ENCODE measurements at regions not wholly inside any gene's neighbourhood (a gene's known extent, or its start where the extent isn't known, plus 50 kb on each side); places are given as distances from the start of the nearest gene placed in this dataset.

DNA sequence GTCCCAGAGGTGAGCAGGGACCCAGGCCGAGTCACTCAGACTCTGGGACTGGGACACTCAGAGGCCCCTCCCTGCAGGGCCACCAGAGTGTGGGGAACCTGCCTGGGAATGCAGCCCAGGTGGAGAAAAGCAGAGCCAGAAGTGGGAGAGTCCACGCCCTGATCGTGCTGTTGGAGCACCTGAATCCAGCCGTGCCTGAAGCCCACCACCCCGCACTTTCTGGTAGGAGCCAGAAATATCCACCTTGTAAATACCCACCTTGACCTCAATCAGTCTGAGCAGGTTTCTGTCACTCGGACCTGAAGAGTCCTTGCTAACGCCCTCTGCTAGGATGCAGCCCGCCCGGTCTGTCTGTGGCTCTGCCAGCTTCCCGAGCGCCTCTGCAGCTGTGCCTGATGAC lies 86.7 kb downstream of the PDGFA start:
- no peak for DNase-seq
- Mint-ChIP-seq H3K4me3 (no peak overlapping the region), H3K9me3 (no peaks in the 10 kb centered on the region), H3K27me3 (ENCODE audit: low read depth) (no peaks in the 10 kb centered on the region), H3K4me1 (ENCODE audit: low read depth) (no peaks in the 10 kb centered on the region), H3K36me3 (ENCODE audit: insufficient read depth) (no peaks in the 10 kb centered on the region)
- ATAC-seq = no peak

DNA sequence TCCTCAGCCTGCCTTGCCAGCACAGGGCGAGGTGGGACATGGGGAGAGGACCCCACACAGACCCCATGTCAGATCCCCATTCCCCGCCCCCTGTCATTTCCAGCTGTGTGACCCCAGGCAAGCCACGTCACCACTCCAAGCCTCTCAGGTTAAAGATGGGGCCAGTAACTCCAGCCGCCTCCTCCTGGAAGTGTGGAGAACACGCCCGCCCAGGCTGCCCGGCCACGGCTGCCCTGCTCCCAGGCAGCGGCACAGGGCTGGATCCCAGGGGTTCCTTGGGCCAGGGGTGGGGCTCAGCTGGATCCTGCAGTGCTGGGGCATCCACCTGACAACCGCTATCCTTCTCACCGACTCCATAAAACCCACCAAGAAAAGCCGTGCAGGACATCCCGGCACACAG lies 86.1 kb downstream of the PDGFA start:
- Mint-ChIP-seq H3K4me3 (no peak overlapping the region), H3K9me3 (no peaks in the 10 kb centered on the region), H3K27me3 (ENCODE audit: low read depth) (no peaks in the 10 kb centered on the region), H3K36me3 (ENCODE audit: insufficient read depth) (no peaks in the 10 kb centered on the region), H3K4me1 (ENCODE audit: low read depth) (no peaks in the 10 kb centered on the region)
- no peak for DNase-seq
- no peak for ATAC-seq

DNA sequence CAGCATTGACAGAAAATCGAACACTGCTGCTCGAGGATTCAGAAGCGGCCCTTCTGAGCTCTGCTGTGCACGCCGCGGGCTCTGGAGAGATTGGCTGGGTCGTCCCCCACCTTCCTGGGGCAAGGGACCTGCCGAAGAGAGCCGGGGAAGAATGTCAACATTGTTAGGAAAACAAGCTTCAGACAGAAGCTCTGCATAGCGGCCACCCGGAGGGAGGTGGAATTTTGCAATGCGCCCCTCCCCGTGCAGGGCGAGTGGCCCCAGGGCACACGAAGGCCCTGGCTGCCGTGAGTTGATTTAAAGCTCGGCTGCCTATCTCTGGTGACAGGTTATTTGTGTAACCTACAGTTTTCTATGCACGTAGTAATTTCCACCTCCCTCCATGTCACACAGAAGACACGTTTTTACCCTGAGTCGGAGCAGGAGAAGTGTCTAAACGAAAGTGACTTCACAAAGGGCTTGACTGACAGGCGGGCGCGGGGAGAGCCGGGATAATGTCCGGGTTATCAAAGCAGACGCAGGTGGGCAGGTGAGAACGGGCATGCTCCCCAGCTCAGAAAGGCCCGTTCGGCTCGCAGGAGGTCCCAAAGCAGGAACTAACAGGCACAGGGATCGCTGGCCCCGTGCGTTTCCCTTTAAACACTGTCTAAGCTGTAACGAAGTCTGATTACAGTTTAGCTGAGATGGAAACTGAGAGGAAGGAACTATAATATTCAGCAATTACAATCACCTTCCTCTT lies 84.6 kb downstream of the PDGFA start:
- ATAC-seq = no peak
- no peaks in the 10 kb centered on the region for H3K27me3 Mint-ChIP-seq (ENCODE audit: low read depth)
- no peaks in the 10 kb centered on the region for H3K36me3 Mint-ChIP-seq (ENCODE audit: insufficient read depth)
- peak overlapping the region; percentile 31 for H3K4me3 Mint-ChIP-seq
- no peaks in the 10 kb centered on the region for H3K9me3 Mint-ChIP-seq
- no peaks in the 10 kb centered on the region for H3K4me1 Mint-ChIP-seq (ENCODE audit: low read depth)
- DNase-seq = no peak

DNA sequence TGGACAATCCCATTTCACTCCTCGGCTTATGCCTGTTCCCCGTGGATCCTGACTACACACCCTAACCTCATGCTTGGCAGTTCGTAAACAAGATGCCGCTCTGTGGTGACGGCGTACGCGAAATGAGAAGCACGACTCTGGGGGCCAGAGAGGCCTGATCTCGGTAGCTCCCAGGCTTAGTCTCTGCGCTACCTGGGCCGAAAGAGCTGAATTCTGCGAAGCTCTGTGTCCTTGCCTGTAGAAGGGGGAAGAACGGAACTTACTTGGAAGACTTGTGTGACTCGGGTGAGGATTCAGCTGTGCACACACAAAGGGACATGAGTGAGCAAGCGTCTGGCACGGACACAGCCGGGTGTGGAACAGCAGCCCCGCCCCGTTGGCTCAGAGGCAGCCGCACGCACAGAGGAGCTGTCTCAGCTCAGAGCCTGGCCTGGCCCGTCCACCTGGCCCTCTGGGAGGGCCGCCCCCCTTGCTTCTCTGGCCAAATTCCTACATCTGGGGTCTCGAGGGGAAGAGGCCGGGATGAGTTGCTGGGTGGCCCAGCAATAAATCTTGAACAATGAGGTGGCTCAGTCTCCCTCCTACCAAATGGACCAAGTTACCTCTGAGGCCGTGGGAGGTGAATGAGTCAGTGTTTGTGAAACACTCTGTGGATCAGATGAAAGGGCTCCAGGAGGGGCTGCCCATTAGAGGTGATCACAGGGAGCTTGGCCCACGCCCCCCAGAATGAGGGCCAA lies 83.8 kb downstream of the PDGFA start:
- Mint-ChIP-seq H3K27me3 (ENCODE audit: low read depth) (no peaks in the 10 kb centered on the region), H3K36me3 (ENCODE audit: insufficient read depth) (no peaks in the 10 kb centered on the region), H3K4me1 (ENCODE audit: low read depth) (no peaks in the 10 kb centered on the region), H3K4me3 (no peak overlapping the region), H3K9me3 (no peaks in the 10 kb centered on the region)
- ATAC-seq (peak; percentile 71 to 79), DNase-seq (no peak)

DNA sequence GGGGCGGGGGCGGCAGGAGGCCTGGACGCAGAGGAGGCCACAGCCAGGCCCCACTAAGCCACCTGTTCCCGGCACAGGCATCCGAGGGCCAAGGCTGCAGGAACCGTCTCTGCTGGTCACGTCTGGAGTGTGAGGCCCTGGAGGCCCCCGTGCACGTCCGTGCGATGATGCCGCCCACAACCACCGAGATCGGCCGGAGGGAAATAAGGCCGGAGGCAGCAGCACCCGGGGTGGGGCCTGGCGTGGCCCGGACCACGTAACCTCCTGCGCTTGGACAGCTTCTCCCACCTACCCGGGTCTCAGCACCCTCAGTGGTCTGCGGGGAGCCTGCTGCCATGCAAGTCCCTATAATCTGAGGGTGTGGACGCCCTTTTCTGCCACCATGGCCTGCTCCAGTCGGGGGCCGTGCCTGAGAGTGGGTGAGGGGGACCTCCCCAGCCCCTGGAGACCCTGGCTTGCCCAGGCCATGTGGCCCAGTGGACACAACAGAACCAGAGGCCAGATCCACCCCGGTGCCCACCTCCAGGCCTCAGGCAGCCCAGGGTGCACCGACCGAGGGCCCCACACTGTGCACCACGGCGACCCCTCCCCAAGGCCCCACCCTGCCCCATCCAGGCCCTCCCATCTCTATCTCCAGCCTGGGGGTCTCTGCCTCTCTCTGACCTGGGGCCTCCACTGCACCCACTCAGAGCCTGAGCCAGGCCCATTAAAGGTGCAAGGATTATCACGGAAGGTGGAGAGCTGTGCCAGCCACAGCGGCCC lies 83.1 kb downstream of the PDGFA start:
- Mint-ChIP-seq H3K4me3 (no peak overlapping the region), H3K9me3 (no peaks in the 10 kb centered on the region), H3K36me3 (ENCODE audit: insufficient read depth) (no peaks in the 10 kb centered on the region), H3K4me1 (ENCODE audit: low read depth) (no peaks in the 10 kb centered on the region), H3K27me3 (ENCODE audit: low read depth) (no peaks in the 10 kb centered on the region)
- ATAC-seq (no peak), DNase-seq (no peak)

DNA sequence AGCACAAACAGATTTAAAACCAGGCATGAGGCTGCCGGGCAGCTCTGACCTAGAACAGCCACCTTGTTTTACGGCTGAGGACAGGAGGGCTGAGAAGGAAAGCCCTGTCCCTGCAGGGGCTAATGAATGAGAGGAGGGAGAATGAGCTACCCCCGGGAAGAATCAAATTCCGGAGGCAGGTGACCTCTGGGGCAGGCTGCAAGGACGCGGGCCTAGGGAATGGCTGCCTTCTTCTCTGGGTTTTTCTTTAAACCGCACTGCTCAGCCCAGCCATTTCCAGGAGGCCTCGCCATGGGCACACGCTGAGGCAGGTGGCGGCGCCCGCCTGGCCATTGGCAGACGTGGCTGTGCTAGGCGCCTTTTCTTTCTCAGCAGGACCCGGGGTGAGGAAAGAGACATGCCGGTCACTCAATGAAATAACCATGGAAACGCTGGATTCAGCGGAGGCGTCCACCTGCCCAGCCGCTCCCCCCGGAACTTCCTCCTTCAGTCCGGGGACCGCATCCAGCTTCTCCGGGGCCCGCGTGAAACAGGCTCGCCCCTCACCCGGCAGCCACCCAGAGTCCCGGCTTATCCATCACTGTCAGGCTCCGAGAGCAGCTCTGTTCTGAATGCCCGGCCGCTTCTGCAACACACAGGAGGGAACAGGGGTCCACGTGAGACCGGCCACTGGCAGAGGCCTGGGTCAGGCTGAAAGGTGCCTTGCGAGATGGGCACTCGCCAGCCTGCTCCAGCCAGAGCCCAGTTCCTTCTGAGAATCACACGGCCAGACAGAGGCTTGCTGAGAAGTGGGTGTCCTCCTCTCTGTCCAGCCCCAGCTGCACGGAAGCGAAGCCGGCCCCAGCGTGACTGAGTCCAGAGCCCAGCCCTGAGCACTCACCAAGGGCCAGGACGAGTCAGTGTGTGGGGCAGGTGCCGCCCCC lies 82.1 kb downstream of the PDGFA start:
- ATAC-seq (no peak), DNase-seq (no peak)
- Mint-ChIP-seq H3K4me3 (no peak overlapping the region), H3K27me3 (ENCODE audit: low read depth) (no peaks in the 10 kb centered on the region), H3K9me3 (no peaks in the 10 kb centered on the region), H3K4me1 (ENCODE audit: low read depth) (no peaks in the 10 kb centered on the region), H3K36me3 (ENCODE audit: insufficient read depth) (no peaks in the 10 kb centered on the region)

DNA sequence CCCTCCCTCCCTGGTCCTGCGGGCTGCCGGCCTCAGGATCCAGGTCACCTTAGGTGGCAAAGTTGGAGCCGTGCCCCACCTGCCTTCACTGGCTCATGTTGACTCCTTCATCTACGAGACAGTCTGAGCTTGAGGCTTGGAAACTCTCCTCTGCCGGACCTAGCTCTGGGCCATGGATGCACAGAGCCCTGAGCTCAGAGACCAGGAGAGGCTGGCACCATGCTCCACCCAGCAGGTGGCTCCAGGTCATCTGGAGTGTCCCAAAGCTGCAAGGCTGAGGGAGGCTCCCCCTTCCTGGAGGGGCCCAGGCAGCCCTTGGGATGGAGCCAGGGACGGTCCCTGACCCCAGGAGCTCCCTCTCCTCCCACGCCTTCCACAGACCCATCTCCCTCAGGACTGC lies 81.3 kb downstream of the PDGFA start:
- no peaks in the 10 kb centered on the region for H3K4me1 Mint-ChIP-seq (ENCODE audit: low read depth)
- ATAC-seq (no peak), DNase-seq (no peak)
- no peak overlapping the region for H3K4me3 Mint-ChIP-seq
- H3K27me3 Mint-ChIP-seq (ENCODE audit: low read depth) = no peaks in the 10 kb centered on the region
- no peaks in the 10 kb centered on the region for H3K36me3 Mint-ChIP-seq (ENCODE audit: insufficient read depth)
- no peaks in the 10 kb centered on the region for H3K9me3 Mint-ChIP-seq

DNA sequence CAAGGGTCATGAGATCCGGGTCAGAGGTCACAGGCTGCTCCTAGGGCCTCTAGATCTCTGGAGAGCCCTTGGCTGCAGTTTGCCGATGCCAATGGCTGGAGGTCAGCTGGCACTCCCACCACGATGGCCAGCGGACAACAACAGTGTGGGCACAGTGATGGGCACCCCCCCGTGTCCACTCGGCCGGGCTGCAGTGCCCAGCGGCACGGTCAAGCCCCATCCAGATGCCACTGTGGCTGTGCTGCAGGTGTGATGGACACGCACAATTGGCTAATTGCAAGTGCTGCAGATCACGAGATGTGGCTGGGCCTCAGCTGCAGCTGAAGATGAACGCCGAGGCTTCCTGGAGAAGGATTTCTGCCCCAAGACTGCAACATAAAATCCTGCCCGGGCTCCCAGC lies 80.7 kb downstream of the PDGFA start:
- ATAC-seq = no peak
- H3K9me3 Mint-ChIP-seq = no peaks in the 10 kb centered on the region
- no peak for DNase-seq
- no peaks in the 10 kb centered on the region for H3K27me3 Mint-ChIP-seq (ENCODE audit: low read depth)
- no peaks in the 10 kb centered on the region for H3K36me3 Mint-ChIP-seq (ENCODE audit: insufficient read depth)
- H3K4me1 Mint-ChIP-seq (ENCODE audit: low read depth) = no peaks in the 10 kb centered on the region
- H3K4me3 Mint-ChIP-seq = no peak overlapping the region

DNA sequence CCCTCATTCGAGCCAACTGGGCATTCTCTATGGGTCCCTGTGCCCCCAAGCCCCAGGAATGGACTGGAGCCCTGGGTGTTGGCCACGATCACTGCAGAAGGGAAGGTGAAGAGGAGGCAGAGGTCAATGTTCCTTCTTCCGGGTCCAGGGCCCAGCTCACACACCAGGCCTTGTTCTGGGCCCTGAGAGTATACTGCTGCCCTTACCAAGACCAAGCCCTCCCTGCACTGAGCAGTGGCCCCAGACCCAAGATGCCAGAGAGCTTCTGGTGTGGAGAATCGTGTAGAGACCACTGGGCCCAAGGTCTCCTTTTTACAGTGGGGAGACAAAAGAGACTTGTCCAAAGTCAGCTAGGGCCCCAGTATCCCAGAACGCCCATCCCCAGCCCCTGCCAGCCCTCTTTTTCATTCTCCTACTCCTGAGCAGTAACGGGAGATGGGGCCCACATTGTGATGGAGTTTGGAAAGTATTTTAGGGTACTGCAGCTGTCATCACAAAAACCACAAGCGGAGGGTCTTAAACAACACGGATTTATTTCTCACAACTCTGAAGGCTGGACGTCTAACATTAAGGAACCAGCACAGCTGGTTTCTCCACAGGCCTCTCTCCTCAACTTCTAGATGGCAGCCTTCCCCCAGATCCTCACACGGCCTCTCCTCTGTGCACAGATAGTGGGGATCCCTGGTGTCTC lies 79.4 kb downstream of the PDGFA start:
- Mint-ChIP-seq H3K36me3 (ENCODE audit: insufficient read depth) (no peaks in the 10 kb centered on the region), H3K4me3 (no peak overlapping the region), H3K4me1 (ENCODE audit: low read depth) (no peaks in the 10 kb centered on the region), H3K9me3 (no peaks in the 10 kb centered on the region), H3K27me3 (ENCODE audit: low read depth) (no peaks in the 10 kb centered on the region)
- ATAC-seq = no peak
- no peak for DNase-seq

DNA sequence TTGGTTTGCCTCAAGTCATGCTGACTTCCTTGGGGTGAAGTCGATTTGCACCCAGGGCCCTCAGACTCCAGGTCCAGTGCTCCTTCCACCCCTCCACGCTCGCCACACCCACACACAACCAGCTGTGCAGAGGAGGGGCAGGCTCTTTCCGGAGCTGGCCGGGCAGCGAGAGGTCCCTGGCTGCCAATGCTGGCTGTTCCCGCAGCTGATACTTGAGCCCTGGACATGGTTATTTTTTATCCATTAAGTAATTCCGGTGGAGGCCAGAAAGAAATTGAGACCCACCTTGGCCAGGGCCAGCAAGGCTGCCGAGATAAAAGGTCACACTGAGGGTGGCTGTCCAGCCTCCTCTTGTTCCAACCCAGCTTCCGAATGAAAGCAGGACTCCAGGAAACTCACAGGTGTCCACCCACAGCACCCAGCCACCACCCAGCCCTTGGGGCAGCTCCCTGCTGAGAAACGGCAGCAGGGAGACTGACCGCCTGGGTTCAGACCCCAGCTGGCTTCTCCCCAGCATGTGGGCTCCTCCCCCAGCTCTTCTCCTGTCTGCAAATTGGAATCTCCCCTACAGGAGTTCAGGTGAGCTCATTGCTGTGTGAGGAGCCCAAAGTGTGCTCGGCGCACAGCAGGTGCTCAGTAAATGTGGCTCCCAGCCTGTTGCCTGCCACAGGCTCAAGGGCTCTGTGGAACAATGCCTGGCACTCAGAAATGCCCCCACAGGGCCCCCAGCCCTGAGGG lies 77.8 kb downstream of the PDGFA start:
- no peak overlapping the region for H3K4me3 Mint-ChIP-seq
- no peaks in the 10 kb centered on the region for H3K27me3 Mint-ChIP-seq (ENCODE audit: low read depth)
- ATAC-seq (no peak), DNase-seq (no peak)
- no peaks in the 10 kb centered on the region for H3K36me3 Mint-ChIP-seq (ENCODE audit: insufficient read depth)
- H3K9me3 Mint-ChIP-seq = no peaks in the 10 kb centered on the region
- H3K4me1 Mint-ChIP-seq (ENCODE audit: low read depth) = no peaks in the 10 kb centered on the region

DNA sequence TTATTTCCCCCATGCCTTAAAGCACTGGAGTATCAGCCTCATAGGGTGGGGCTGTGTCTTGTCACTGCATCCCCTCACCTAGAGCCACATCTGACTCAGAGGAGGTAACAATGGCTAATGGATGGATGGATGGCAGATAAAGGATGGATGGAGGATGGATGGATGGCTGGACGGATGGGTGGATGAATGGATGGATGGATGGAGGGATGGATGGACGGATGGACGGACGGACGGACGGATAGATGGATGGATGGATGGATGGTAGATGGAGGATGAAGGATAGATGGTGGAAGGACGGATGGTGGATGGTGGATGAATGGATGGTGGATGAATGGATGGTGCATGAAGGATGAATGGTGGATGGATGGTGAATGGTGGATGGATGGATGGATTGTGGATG lies 77.2 kb downstream of the PDGFA start:
- Mint-ChIP-seq H3K9me3 (no peaks in the 10 kb centered on the region), H3K4me1 (ENCODE audit: low read depth) (no peaks in the 10 kb centered on the region), H3K4me3 (no peak overlapping the region), H3K27me3 (ENCODE audit: low read depth) (no peaks in the 10 kb centered on the region), H3K36me3 (ENCODE audit: insufficient read depth) (no peaks in the 10 kb centered on the region)
- no peak for DNase-seq
- no peak for ATAC-seq

DNA sequence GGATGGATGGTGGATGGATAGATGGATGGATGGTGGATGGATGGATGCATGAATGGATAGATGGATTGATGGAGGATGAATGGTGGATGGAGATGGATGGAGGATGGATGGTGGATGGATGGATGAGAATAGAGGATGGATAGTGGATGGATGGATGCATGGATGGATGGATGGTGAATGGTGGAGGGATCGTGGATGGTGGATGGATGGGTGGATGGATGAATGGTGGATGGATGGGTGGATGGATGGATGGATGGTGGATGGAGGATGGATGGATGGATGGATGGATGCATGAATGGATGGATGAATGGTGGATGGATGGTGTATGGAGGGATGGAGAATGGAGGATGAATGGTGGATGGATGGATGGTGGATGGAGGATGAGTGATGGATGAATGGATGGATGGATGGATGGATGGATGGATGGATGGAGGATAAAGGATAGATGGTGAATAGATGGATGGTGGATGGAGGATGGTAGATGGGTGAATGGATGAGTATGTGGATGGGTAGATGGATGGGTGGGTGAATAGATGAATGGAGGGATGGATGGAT lies 76.3 kb downstream of the PDGFA start:
- no peaks in the 10 kb centered on the region for H3K4me1 Mint-ChIP-seq (ENCODE audit: low read depth)
- DNase-seq (no peak), ATAC-seq (no peak)
- H3K9me3 Mint-ChIP-seq = no peaks in the 10 kb centered on the region
- H3K27me3 Mint-ChIP-seq (ENCODE audit: low read depth) = no peaks in the 10 kb centered on the region
- H3K4me3 Mint-ChIP-seq = no peak overlapping the region
- no peaks in the 10 kb centered on the region for H3K36me3 Mint-ChIP-seq (ENCODE audit: insufficient read depth)

DNA sequence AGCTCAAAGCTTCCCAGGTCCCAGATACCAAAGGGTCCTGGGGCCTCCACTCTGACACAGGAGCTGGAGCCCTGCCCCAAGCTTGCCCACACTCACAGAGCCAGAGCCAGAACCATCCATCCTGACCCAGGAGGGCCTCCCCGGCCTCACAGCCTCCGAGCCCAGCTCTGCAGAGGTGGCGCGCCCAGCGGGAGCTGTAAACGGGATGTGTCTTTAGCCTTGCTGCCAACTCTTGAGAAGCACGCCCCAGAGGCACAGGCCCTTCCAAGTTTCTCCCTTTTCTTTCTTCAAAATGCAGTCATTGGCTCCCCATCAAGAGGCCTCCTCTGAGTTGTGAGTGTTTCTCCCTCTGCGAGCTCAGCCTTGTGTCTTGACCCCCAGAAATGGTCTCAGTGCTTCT lies 75.0 kb downstream of the PDGFA start:
- ATAC-seq = no peak
- no peaks in the 10 kb centered on the region for H3K9me3 Mint-ChIP-seq

More for the DNA sequence above, 75.0 kb downstream of the PDGFA start:
- no peaks in the 10 kb centered on the region for H3K36me3 Mint-ChIP-seq (ENCODE audit: insufficient read depth)
- H3K27me3 Mint-ChIP-seq (ENCODE audit: low read depth) = no peaks in the 10 kb centered on the region
- DNase-seq = no peak
- no peak overlapping the region for H3K4me3 Mint-ChIP-seq
- peaks cover 1% of the 10 kb centered on the region for H3K4me1 Mint-ChIP-seq (ENCODE audit: low read depth)
